GM12872 (cell line): ENCODE measurements at regions not wholly inside any gene's neighbourhood (a gene's known extent, or its start where the extent isn't known, plus 50 kb on each side); places are given as distances from the start of the nearest gene placed in this dataset.

ENCODE experiments used
- TF ChIP-seq, protein P1 (sequence below): IDR thresholded peaks from 3 replicates; pipeline ENCODE4 v1.5.1; 2011; ENCODE audit warnings: low read depth, mild to moderate bottlenecking, low read length, moderate library complexity; ENCODE audit not compliant: insufficient read depth

DNA sequence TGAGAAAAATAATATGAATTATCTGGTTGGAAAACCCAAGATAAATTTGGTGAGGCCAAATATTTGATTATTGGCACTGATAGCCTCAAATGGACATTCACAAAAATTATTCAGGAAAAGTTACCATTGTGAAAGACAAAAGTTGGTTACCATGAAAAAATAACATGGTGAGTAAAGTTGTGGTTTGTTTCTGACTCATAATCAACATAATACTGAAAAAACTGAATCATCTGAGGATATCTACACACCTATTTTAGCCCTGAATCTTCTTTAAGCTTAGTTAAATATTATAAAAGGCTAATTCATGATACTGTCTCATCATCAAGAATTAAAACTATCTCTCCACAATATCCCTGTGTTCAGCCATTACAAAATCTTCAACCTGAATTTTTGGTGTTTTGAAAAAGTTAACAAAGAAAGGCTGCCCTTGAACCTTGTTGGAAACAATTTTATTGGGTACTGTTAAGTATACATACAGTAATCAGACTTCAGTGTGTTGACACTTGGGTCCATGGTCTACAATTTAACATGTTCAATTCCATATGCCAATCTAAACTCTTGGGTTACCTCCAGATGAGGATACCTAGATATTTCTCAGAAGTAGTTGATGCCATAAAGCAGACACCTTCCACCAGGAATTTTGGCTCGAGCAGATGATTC lies 607.5 kb upstream of the SLC39A10 start:
- TF ChIP-seq, protein P1, sequence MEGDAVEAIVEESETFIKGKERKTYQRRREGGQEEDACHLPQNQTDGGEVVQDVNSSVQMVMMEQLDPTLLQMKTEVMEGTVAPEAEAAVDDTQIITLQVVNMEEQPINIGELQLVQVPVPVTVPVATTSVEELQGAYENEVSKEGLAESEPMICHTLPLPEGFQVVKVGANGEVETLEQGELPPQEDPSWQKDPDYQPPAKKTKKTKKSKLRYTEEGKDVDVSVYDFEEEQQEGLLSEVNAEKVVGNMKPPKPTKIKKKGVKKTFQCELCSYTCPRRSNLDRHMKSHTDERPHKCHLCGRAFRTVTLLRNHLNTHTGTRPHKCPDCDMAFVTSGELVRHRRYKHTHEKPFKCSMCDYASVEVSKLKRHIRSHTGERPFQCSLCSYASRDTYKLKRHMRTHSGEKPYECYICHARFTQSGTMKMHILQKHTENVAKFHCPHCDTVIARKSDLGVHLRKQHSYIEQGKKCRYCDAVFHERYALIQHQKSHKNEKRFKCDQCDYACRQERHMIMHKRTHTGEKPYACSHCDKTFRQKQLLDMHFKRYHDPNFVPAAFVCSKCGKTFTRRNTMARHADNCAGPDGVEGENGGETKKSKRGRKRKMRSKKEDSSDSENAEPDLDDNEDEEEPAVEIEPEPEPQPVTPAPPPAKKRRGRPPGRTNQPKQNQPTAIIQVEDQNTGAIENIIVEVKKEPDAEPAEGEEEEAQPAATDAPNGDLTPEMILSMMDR = no peak

DNA sequence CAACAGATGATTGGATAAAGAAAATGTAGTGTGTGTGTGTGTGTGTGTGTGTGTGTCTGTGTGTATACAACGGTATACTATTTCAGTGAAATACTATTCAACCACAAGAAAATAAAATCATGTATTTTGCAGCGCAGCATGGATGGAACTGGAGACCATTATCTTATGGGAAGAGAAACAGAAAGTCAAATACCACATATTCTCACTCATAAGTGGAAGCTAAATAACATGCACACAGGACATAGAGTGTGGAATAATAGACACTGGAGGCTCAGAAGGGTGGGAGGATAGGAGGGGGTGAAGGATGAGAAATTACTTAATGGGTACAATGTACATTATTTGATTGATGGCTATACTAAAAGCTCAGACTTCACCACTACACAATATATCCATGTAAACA lies 609.1 kb upstream of the SLC39A10 start:
- TF ChIP-seq, protein P1 = no peak

DNA sequence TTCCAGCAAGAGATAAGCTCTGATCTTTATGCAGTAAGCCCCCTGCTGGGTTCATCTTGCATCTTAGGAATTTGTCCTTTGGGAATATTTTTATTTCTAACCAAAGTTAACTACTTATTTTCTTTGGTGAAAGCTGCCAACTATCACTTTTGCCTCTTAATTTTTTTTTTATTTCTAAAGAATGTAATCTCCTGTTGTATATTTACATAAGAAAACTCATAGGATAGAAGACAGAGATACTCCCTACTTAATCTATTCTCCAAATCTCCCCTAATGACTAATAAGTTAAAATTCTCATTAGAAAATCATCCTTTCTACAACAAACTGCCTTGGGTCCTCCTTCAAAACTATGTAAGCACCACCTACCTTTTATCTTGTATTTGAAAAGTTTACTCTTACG lies 612.2 kb upstream of the SLC39A10 start:
- TF ChIP-seq, protein P1 = no peak

DNA sequence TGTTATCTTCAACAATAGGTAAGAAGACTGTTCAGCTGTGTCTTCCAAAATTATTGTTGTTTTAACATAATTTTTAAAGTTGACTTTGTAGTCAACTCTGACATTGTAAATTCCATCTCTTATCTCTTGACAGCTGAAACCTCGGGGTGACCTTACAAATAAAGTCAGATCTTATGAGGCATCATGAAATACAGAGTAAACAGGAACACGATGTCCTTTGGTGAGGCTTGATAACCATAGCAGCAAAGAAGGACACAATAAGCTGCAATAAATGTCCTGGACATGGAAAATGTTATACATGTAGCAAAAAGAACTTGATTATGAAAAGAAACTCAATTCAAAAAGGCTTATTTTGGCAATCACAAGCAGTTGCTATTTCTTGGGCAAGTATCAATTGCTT lies 618.9 kb upstream of the SLC39A10 start:
- TF ChIP-seq, protein P1 = no peak

DNA sequence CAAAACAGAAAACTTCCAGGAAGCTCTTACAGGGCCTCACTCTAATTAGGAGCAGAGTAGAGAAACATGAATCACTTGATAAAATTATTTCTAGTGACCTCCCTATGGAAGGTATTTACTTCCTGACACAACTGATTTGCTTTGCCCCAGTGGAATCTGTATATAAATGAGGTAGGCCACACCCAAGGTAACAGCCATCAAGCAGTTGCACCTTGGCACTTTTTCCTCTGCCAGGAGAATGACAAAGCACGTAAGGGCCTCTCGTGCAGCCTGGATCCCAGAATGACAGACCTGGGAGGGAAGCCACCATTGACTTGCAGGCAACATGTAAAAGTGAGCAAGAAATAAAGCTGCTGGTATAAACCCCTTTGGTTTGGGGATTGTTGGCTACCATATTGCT lies 620.0 kb upstream of the SLC39A10 start:
- TF ChIP-seq, protein P1 = no peak

DNA sequence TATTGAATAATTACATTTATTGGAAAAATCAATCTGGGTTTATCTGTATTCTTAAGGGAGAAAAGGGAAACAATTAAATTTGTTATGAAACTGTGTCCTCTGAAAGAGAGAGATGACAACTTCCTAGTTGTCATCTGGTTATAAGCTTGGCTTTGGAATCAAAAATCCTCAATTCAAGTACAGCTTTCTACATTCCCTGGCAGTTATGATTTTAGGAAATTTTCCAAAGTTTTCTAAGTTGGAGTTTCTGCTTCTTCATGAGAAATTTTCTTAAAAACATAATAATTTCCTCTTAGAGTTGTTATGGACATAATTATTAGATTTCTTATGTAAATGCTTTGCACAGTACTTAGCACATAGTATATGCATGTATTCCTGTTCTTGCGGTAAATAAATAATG lies 625.6 kb upstream of the SLC39A10 start:
- TF ChIP-seq, protein P1 = no peak

DNA sequence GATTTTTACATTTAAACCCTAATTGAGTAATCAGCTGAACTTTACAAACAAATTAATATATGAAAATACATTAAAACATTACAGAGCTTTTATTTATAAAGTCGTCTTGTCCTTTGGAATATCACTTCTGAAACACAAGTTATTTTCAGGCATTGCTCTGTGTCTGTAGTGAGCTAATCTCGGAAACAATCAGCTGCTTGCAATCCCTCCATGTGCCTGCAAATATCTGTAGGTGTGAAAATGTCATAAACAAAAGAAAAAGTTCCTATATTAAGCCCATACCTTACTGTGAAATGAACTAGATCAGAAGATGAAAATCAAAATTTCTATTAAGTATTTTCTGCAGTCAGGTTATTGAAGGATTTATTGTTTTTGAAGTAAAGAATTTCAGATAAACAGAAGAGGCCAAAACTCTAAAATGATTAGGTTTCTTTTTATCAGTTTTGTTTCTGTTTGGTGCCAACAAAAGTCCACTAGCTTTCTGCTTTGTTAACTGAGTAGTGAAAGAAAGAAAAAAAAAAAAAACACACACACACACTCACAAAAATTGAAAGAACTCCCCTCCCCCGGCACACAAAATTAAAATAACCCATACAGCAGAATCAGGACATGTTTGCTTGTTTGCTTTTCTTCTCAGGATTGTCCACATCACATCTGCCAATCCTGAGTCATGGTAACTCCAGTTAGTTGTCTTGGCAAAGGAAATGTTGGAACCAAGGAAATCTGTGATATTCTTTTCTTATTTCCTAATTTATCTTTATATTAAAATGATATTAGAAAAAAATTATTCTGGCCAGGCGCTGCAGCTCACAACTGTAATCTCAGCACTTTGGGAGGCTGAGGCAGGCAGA lies 627.0 kb upstream of the SLC39A10 start:
- TF ChIP-seq, protein P1 = no peak
